GM19438 (cell line): ENCODE measurements at regions not wholly inside any gene's neighbourhood (a gene's known extent, or its start where the extent isn't known, plus 50 kb on each side); places are given as distances from the start of the nearest gene placed in this dataset.
"Not testable (repeated sequence)": the region's sequence is repeated elsewhere in the genome, so short reads cannot be mapped to it uniquely, and the experiment has no call there.

ENCODE experiments used
- ATAC-seq: cut with Tn5 transposase; IDR thresholded peaks from one replicate; pipeline ENCODE4 v1.9.1; 2021; ENCODE audit warnings: low read depth; ENCODE audit not compliant: unreplicated experiment

- no peak for ATAC-seq
These were observed 588.8 kb downstream of the ANKRD50 start for GRCh38 chr4:124123721-124124120.

DNA sequence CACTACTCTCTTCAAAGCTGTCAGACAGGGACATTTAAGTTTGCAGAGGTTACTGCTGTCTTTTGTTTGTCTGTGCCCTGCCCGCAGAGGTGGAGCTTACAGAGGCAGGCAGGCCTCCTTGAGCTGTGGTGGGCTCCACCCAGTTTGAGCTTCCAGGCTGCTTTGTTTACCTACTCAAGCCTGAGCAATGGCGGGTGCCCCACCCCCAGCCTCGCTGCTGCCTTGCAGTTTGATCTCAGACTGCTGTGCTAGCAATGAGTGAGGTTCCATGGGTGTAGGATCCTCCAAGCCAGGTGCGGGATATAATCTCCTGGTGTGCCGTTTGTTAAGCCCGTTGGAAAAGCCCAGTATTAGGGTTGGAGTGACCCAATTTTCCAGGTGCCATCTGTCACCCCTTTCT is 581.2 kb downstream of the ANKRD50 start:
- ATAC-seq: not testable (repeated sequence)

DNA sequence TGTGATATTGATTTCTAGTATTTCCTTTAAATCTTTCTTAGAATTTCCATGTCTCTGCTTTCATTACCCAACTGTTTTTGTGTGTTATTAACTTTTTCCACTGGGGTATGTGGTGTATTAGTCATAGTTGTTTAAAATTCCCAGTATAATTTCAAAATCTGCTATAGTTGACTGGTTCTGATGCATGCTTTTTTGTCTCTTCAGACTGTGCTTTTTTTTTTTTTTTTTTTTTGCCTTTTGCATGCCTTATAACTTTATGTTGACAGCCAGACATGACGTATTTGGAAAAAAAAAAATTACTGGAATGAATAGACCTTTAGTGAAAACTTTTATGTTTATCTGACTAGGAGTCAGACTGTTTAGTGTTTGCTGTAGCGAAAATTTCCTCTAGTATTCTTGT is 580.4 kb downstream of the ANKRD50 start:
- ATAC-seq: no peak

DNA sequence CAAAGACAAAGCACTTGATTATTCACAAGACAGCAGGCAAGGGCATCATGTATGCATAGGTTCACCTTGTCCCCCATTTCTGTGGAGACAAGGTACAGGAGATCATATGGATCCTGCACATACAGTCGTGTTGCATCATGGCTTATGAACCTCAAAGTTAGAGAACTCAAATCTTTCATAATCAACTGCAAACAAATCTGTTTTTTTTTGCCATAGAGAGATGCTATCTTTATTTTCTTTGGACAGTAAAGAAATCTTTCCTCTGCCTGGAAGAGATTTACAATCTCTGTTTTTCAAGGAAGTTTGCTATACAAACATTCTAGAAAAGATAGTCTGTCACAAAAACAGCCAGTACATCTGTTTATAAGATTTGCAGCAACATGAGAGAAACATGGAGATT is 578.8 kb downstream of the ANKRD50 start:
- ATAC-seq: no peak

DNA sequence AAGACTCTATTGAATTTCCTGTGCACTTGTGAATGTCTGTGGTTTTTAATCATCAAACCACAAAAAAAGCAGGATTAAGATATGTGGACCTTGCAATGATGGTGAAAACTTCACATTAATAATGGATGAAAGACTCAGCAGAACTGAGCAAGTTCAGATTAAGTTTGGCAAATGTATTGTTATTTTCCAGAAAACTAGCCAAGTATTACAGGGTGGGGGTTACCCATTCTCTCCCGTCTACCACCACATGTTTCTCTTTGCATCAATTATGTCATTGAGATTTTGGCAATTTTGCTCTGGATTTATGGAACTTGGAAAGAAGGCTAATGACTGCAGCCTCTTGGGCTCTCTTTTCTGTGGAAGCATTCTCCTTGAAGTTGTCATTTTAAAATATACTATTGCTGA is 577.1 kb downstream of the ANKRD50 start:
- ATAC-seq: no peak

GRCh38 chr4:124139044-124139443 is 573.5 kb downstream of the ANKRD50 start:
- ATAC-seq: no peak

- no peak for ATAC-seq
These were observed 568.9 kb downstream of the ANKRD50 start for GRCh38 chr4:124143632-124144031.

GRCh38 chr4:124144238-124144654 is 568.3 kb downstream of the ANKRD50 start:
- ATAC-seq: no peak

GRCh38 chr4:124146068-124146467 is 566.5 kb downstream of the ANKRD50 start:
- ATAC-seq: no peak

DNA sequence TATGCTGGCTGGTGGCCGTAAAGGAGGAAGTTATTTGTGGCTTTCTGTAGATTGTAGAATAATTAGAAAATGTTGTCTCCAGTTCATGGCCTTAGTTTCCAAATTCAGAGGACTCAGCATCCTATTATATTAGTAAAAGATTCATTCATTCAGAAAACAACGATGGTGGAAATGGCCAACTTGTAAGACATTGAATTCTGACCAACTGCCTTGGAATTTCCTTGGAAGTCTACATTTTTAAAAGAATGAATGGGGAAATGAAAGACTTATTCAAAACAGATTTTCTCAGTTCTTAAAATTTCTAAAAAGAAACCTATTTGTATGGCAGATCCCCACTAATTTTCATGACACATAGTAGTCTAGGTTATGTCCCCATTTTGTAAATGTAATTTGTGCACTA is 561.5 kb downstream of the ANKRD50 start:
- no peak for ATAC-seq

DNA sequence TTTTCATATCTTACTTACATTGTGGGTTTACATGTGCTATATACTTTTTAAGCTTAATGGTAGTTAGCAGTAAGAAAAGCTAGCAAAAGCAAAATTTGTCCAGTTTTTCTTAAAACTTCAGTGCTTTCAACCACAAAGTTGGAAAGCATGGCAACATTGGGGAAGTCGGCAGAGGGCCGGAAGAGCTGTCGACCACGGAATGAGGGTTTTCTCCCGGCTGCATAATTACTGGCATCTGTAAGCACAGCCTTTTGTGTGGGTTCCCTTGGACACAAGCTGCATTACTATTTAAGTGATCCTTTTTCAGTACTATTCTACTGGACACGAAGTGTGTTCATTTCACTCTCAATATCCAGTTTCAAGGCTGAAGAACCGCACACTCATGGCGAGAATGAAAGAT is 560.4 kb downstream of the ANKRD50 start:
- ATAC-seq: no peak

DNA sequence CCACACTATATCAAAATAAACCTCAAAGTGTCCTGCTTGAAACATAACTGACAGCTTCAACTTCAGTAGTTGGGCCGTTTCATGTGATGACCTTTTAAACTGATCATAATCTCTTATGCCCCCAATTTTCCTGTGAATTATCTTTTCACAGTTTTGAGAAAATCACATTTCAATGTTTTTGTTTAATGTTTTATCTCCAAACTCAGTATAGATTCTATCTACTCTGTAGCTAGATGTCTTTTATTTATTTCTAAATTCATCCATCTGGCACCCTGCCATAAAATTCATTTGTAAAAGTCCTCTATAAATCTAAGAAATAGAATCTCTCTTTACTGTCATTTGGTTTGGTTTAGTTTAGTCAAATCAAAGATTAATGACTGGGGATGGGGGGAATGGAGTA is 557.3 kb downstream of the ANKRD50 start:
- no peak for ATAC-seq

DNA sequence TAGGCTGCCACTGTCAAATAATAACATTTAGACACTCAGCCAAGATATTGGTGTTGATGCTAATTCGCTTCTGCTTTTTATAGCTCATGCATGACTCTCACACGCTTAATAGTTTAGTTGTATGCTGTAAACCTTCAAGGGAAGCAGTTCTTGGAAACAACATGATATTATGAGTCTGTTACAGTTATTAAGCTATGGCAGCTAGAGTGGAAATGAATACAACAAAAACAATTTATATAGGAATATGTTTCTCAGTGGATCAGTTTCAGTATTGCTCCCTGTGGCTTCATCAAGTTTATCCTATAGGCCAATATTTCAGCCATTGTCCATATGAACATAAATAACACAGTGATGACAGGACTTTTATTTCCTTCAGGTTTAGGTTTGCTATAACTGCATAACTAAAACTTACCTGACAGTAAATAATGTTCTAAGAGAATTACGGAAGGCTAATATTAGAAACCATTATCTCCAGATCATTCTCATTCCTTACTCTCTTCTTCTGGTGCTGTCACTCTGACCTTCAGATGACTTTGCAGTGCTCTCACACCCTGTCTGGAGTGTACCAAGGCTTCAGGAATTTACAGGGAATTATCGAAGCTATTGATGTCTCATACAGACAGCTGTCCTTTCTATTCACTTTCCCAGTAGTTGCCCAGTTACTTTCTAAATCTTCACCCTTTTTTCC is 555.0 kb downstream of the ANKRD50 start:
- ATAC-seq: no peak

DNA sequence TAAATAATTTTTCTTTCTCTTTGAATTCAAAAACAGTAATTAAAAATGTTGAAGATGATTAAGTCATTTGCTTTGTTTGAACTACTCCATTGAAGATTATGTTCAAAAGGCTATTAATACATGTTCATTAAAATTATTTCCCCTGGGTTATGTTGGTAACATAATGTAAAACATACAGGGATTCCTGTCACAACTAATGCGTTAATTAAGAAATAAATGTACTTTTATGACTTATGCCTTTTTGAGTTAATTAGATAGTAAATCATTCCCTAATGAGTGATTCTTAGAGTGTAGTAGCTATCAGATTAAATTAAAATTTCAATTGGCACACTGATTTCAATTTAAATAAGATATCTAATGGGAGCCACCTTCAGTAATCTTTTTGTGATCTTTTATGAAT is 549.1 kb downstream of the ANKRD50 start:
- no peak for ATAC-seq

- no peak for ATAC-seq
These were observed 544.9 kb downstream of the ANKRD50 start for GRCh38 chr4:124167602-124168001.

- ATAC-seq: not testable (repeated sequence)
These were observed 543.0 kb downstream of the ANKRD50 start for GRCh38 chr4:124169524-124169923.

DNA sequence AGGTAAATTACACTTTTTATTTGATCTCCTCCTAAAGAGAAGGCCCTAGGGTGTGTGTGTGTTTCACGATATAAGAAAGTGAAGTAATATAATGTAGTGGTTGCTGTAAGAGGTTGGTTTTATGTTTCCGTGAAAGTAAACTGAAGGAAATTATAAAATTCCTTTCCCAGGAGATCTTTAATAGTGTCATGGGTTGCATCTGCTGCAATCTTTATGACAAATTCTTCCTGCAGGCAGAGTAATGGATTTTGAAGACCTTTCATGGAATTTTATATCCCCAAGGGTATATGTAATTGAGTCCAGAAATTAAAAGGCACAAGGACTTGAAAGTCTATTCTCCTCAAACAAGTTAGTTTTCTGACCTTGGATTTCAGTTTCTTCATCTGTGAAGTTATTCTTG is 538.6 kb downstream of the ANKRD50 start:
- no peak for ATAC-seq

GRCh38 chr4:124177647-124178425 is 534.7 kb downstream of the ANKRD50 start:
- no peak for ATAC-seq

DNA sequence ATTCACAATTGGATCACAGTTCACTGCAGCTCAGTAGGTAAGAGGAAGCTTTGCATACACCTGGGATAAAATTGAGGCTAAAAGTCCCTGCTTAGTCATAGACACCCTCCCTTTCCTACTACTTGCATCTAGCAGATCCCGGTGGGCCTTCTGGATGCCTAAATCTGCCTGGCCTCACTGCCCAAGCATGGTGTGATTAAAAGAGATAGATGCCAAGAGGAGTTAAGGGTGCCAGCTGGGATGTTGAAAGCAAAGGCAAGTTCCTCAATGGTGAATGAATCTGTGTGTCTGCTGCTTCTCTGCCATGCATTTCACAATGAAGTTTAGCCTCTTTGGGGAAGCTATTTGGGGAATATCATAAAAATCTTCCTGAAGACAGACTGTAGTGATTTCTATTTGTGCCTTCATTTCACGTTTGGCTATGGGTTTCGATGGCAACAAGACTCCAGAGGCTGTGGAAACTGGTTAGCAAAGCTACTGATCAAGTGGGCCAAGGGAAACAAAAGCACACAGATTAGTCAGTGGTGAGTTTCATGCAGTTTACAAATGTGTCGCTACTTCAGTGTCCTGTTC is 534.0 kb downstream of the ANKRD50 start:
- ATAC-seq: no peak

DNA sequence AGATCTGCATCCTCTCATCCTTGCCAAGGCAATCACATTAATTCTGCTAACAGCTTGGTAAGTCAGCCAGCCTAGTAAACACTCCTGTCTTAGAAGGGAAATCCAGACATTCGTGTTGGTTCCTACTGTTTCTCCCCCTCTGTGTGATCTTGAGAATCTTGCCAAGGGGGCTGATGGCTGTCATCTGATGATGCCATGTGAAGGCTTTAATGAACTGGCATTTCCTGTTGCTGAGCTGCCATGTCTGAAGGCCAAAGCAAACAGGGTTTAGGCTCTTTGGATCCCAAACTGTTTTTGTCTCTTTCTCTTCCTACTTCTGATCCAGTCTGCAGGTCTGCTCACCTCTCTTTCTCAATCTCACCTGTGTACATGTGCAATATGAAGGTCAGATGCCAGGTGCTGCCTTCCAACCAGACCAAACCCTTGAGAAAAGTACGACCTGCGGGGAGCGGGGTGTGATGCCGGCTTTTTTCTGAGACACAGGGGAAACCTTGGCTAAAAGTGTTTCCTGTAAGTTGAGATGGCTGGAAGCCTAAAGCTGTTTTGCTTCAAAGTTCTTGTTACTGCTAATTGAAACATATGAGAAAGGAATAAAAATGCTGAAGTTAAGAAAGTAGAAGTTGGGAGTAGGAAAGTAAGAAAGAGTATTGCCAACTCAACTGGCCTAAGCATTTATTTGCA is 532.9 kb downstream of the ANKRD50 start:
- ATAC-seq: no peak

GRCh38 chr4:124181039-124181438 is 531.5 kb downstream of the ANKRD50 start:
- no peak for ATAC-seq
